Body of pancreas (tissue), 4 donors: ENCODE measurements at regions not wholly inside any gene's neighbourhood (a gene's known extent, or its start where the extent isn't known, plus 50 kb on each side); places are given as distances from the start of the nearest gene placed in this dataset.

Source experiments
- CTCF ChIP-seq, 7 experiments: fragments of 450-650 bp in 4 of 7; fragments of 200-600 bp in 3 of 7; sonication (generic) in 3 of 7; IDR thresholded peaks; one replicate each; pipeline ENCODE4 v1.5.1; 2016 to 2019; ENCODE audit warnings: antibody characterized with exemption in 7 of 7
- POLR2A ChIP-seq, 3 donors: fragments of 450-650 bp; IDR thresholded peaks; one replicate each; pipeline ENCODE4 v1.6.1; 2016; ENCODE audit warnings: antibody characterized with exemption in 3 of 3, mild to moderate bottlenecking in 2 of 3

- TF ChIP-seq CTCF (IDR thresholded peaks at IDR 0.05) (no peak), POLR2A (IDR thresholded peaks at IDR 0.05) (no peak)
Observed at GRCh38 chr11:26063915-26064314, 268.0 kb upstream of the ANO3 start.
